ENCODE measurements at regions not wholly inside any gene's neighbourhood (a gene's known extent, or its start where the extent isn't known, plus 50 kb on each side); places are given as distances from the start of the nearest gene placed in this dataset.
A peak's percentile ranks its signal among the peaks of the same experiment; 100 is the strongest.
"Not testable (repeated sequence)": the region's sequence is repeated elsewhere in the genome, so short reads cannot be mapped to it uniquely, and the experiment has no call there.

GRCh38 chr1:148307583-148308185 is 155.6 kb upstream of the NBPF11 start:
- H3K27ac ChIP-seq (ENCODE audit: low read depth, low read length, poor library complexity, severe bottlenecking): no peak overlapping the region
- peaks cover 4% of the 10 kb centered on the region; the same call in 1 of the 2 replicates for H3K27me3 ChIP-seq (ENCODE audit: insufficient read depth, low read length)
- H3K4me3 ChIP-seq (ENCODE audit: low read depth, low read length, poor library complexity, severe bottlenecking): no peak overlapping the region
- no peak overlapping the region for H3K9ac ChIP-seq (ENCODE audit: low read length)
- no peak overlapping the region for H2AFZ ChIP-seq (ENCODE audit: low read length)
- H3K4me1 ChIP-seq (ENCODE audit: insufficient read depth, low read length, severe bottlenecking): peaks cover 12% of the 10 kb centered on the region
- no peaks in the 10 kb centered on the region for H3K9me2 ChIP-seq (ENCODE audit: low read depth, low read length)
- no peaks in the 10 kb centered on the region; the same call in 1 of the 2 replicates for H3K36me3 ChIP-seq (ENCODE audit: insufficient read depth, low read length)
- H3K79me2 ChIP-seq (ENCODE audit: insufficient read depth, low read length): no peaks in the 10 kb centered on the region
- H4K20me1 ChIP-seq (ENCODE audit: insufficient read depth, low read length): no peaks in the 10 kb centered on the region
- no peak overlapping the region for H3K4me2 ChIP-seq (ENCODE audit: low read length)
- H3K9me3 ChIP-seq (ENCODE audit: low read length): no peaks in the 10 kb centered on the region
- no peaks in the 10 kb centered on the region for H3F3A ChIP-seq (ENCODE audit: insufficient read depth, low read length)
- TF ChIP-seq CTCF (IDR thresholded peaks at IDR 0.05; ENCODE audit: low read length) (no peak), EZH2 (IDR thresholded peaks at IDR 0.05; ENCODE audit: borderline replicate concordance, low read length) (no peak)

- peaks cover 12% of the 10 kb centered on the region for H3K4me1 ChIP-seq (ENCODE audit: insufficient read depth, low read length, severe bottlenecking)
- not testable (repeated sequence) for H3F3A ChIP-seq (ENCODE audit: insufficient read depth, low read length); H3K4me2 ChIP-seq (ENCODE audit: low read length); H3K27me3 ChIP-seq (ENCODE audit: insufficient read depth, low read length); H4K20me1 ChIP-seq (ENCODE audit: insufficient read depth, low read length); H2AFZ ChIP-seq (ENCODE audit: low read length); H3K9me3 ChIP-seq (ENCODE audit: low read length); H3K27ac ChIP-seq (ENCODE audit: low read depth, low read length, poor library complexity, severe bottlenecking); H3K9me2 ChIP-seq (ENCODE audit: low read depth, low read length); H3K9ac ChIP-seq (ENCODE audit: low read length); H3K36me3 ChIP-seq (ENCODE audit: insufficient read depth, low read length); H3K4me3 ChIP-seq (ENCODE audit: low read depth, low read length, poor library complexity, severe bottlenecking); H3K79me2 ChIP-seq (ENCODE audit: insufficient read depth, low read length)
Observed at GRCh38 chr1:148304935-148305334, 152.9 kb upstream of the NBPF11 start.

GRCh38 chr1:148302586-148303364 is 150.7 kb upstream of the NBPF11 start:
- not testable (repeated sequence) for H3K9me3 ChIP-seq (ENCODE audit: low read length); H3K36me3 ChIP-seq (ENCODE audit: insufficient read depth, low read length); H3K27me3 ChIP-seq (ENCODE audit: insufficient read depth, low read length); H3K9me2 ChIP-seq (ENCODE audit: low read depth, low read length); H3K27ac ChIP-seq (ENCODE audit: low read depth, low read length, poor library complexity, severe bottlenecking); H3K79me2 ChIP-seq (ENCODE audit: insufficient read depth, low read length); H2AFZ ChIP-seq (ENCODE audit: low read length); H3F3A ChIP-seq (ENCODE audit: insufficient read depth, low read length); H4K20me1 ChIP-seq (ENCODE audit: insufficient read depth, low read length)
- H3K9ac ChIP-seq (ENCODE audit: low read length): peak overlapping the region; percentile 28; the same call in 1 of the 2 replicates
- peak overlapping the region; percentile 69 for H3K4me2 ChIP-seq (ENCODE audit: low read length)
- peaks cover 12% of the 10 kb centered on the region for H3K4me1 ChIP-seq (ENCODE audit: insufficient read depth, low read length, severe bottlenecking)
- peak overlapping the region; percentile 59 for H3K4me3 ChIP-seq (ENCODE audit: low read depth, low read length, poor library complexity, severe bottlenecking)

- H3K79me2 ChIP-seq (ENCODE audit: insufficient read depth, low read length); H3F3A ChIP-seq (ENCODE audit: insufficient read depth, low read length); H3K9ac ChIP-seq (ENCODE audit: low read length); H3K4me2 ChIP-seq (ENCODE audit: low read length); H3K27ac ChIP-seq (ENCODE audit: low read depth, low read length, poor library complexity, severe bottlenecking); H2AFZ ChIP-seq (ENCODE audit: low read length); H4K20me1 ChIP-seq (ENCODE audit: insufficient read depth, low read length); H3K36me3 ChIP-seq (ENCODE audit: insufficient read depth, low read length); H3K9me2 ChIP-seq (ENCODE audit: low read depth, low read length); H3K4me1 ChIP-seq (ENCODE audit: insufficient read depth, low read length, severe bottlenecking); H3K9me3 ChIP-seq (ENCODE audit: low read length); H3K27me3 ChIP-seq (ENCODE audit: insufficient read depth, low read length); H3K4me3 ChIP-seq (ENCODE audit: low read depth, low read length, poor library complexity, severe bottlenecking): not testable (repeated sequence)
Observed at GRCh38 chr1:148297852-148298251, 145.8 kb upstream of the NBPF11 start.
